ENCODE measurements at regions not wholly inside any gene's neighbourhood (a gene's known extent, or its start where the extent isn't known, plus 50 kb on each side); places are given as distances from the start of the nearest gene placed in this dataset.
"Not testable (repeated sequence)": the region's sequence is repeated elsewhere in the genome, so short reads cannot be mapped to it uniquely, and the experiment has no call there.

DNA sequence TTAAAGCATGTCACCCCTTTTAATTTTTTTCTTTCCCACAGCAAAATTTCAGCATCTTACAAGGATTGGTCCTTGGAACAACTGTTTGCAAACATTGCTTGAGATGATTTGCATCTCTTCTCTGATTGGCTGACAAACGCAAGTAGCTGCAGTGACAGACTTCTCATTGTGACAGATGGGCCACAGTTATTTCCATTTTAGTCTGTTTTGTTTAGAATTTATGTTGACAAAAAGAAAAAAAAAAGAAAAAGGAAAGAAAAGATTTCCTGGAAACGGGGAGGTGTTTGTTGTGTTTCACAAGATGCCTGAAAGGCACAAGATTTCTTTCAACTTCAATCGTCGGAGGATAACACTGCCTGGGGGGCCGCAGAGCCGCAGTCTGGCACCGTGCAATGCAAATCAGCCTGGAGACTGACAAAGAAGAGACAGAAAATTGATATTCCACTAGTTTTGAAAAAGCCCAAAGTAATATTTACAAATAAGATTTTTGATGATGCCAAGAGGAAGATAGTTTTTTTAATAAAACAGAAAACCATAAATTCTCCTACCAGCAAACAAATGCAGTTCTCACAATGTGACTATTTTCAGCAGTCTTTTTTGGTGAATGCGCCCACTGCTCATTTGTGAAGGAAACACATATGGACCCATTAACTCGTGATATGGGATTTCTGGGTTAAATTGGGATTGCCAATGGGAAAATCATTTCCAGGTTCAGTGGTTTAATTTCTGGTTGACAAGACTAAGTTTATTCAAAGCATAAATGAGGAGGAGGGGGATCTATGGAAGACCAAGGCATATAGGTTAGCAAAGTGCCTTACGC lies 296.2 kb upstream of the SMIM21 start:
- Histone ChIP-seq H3K4me3 (no peak overlapping the region), H3K27ac (no peak overlapping the region), H3K9me3 (no peaks in the 10 kb centered on the region), H3K36me3 (no peaks in the 10 kb centered on the region), H3K4me1 (no peaks in the 10 kb centered on the region), H3K27me3 (peaks cover 0 to 4% of the 10 kb centered on the region in 2 donors)
- TF ChIP-seq, protein P1, sequence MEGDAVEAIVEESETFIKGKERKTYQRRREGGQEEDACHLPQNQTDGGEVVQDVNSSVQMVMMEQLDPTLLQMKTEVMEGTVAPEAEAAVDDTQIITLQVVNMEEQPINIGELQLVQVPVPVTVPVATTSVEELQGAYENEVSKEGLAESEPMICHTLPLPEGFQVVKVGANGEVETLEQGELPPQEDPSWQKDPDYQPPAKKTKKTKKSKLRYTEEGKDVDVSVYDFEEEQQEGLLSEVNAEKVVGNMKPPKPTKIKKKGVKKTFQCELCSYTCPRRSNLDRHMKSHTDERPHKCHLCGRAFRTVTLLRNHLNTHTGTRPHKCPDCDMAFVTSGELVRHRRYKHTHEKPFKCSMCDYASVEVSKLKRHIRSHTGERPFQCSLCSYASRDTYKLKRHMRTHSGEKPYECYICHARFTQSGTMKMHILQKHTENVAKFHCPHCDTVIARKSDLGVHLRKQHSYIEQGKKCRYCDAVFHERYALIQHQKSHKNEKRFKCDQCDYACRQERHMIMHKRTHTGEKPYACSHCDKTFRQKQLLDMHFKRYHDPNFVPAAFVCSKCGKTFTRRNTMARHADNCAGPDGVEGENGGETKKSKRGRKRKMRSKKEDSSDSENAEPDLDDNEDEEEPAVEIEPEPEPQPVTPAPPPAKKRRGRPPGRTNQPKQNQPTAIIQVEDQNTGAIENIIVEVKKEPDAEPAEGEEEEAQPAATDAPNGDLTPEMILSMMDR (IDR thresholded peaks at IDR 0.05): no peak
- ATAC-seq (no peak), DNase-seq (peak in 1 of 4 donors; percentile 14)
- intact Hi-C loops (cut with DNase I): no loop called here

DNA sequence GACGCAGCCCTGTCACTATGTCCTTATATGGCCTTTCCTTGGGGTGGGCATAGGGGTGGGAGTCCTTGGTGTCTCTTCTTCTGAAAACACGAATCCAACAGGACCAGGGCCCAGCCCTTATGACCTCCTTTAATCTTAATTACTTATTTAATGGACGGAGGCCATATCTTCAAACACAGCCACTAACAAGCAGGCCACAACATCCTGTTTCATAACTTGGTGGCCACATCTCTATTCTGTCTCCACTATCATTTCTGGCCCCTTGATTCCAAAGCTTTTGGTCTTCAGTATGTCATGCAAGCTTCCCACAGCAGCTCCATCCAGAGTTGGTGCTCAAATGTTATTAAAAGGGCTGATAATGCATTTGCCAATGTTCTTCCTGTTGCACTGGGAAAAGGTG lies 287.3 kb upstream of the SMIM21 start:
- no peaks in the 10 kb centered on the region for H3K4me1 ChIP-seq
- H3K27me3 ChIP-seq: no peaks in the 10 kb centered on the region

DNA sequence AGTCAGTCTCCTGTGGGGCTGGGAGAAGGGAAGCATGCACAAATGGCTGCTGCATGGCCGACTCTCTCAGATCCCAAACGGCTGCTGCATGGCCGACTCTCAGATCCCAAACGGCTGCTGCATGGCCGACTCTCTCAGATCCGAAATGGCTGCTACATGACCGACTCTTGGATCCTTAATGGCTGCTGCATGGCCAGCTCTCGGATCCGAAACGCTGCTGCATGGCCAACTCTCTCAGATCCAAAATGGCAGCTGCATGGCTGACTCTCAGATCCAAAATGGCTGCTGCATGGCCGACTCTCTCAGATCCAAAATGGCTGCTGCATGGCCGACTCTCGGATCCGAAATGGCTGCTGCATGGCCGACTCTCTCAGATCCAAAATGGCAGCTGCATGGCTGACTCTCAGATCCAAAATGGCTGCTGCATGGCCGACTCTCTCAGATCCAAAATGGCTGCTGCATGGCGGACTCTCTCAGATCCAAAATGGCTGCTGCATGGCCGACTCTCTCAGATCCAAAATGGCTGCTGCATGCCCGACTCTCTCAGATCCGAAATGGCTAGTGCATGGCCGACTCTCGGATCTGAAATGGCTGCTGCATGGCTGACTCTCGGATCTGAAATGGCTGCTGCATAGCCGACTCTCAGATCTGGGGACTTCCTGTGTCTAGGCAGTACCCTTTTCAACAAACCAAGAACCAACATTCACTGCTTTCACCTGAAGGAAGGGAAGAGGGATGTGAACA lies 284.8 kb upstream of the SMIM21 start:
- H3K36me3 ChIP-seq; intact Hi-C loops (cut with DNase I); H3K27ac ChIP-seq; H3K4me1 ChIP-seq; H3K27me3 ChIP-seq; DNase-seq; ATAC-seq; H3K9me3 ChIP-seq; H3K4me3 ChIP-seq: not testable (repeated sequence)

More for the DNA sequence above, 287.3 kb upstream of the SMIM21 start:
- DNase-seq (no peak), ATAC-seq (no peak)
- Histone ChIP-seq H3K36me3 (no peaks in the 10 kb centered on the region), H3K9me3 (no peaks in the 10 kb centered on the region), H3K27ac (no peak overlapping the region), H3K4me3 (no peak overlapping the region)
- TF ChIP-seq, protein P1 (IDR thresholded peaks at IDR 0.05): no peak
- intact Hi-C loops (cut with DNase I): no loop called here

DNA sequence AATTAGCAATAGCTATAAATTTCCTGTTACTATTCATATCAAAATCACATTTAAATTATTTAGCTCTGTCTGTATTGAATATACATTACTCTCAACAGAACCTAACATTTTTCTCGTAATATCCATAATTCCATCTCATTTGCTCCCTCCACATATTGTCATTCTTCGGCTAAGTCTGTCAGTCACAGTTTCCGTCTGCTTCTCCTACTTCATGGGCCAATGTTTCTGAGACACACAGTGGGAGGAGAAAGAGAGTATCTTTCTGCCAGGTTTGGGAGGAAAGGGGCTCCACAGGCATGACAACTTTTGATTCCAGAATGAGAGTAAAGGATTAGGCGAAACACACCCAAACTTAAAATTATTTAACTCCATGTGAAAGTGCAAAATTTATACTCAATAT lies 273.1 kb upstream of the SMIM21 start:
- Histone ChIP-seq H3K4me1 (no peaks in the 10 kb centered on the region), H3K27me3 (no peaks in the 10 kb centered on the region), H3K4me3 (no peak overlapping the region), H3K36me3 (no peaks in the 10 kb centered on the region), H3K9me3 (no peaks in the 10 kb centered on the region), H3K27ac (no peak overlapping the region)
- ATAC-seq (no peak), DNase-seq (no peak)
- TF ChIP-seq, protein P1 (IDR thresholded peaks at IDR 0.05): no peak
- intact Hi-C loops (cut with DNase I): no loop called here

DNA sequence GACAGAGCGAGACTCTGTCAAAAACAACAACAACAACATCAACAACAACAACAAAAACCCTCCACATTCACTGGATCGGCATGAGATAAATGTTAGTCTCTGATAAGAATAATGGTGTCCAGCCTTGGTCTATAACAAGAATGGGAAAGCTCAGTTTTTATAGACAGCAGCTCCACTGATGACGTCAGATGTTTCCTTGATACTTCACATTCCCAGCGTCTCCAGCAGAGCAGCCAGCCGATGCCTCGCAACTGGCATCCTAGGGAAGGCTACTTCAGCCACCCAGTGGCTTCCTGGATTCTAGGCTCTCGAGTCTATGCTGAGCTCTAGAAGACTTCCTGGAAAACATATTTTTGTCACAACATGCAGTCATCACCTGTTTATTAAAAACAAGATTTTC lies 271.4 kb upstream of the SMIM21 start:
- Histone ChIP-seq H3K27me3 (no peaks in the 10 kb centered on the region), H3K27ac (no peak overlapping the region), H3K9me3 (no peaks in the 10 kb centered on the region), H3K4me1 (no peaks in the 10 kb centered on the region), H3K4me3 (no peak overlapping the region), H3K36me3 (no peaks in the 10 kb centered on the region)
- TF ChIP-seq, protein P1 (IDR thresholded peaks at IDR 0.05): no peak
- DNase-seq (no peak), ATAC-seq (no peak)
- intact Hi-C loops (cut with DNase I): no loop called here
